Activated T-helper 9 cell treated with anti-CD3 and anti-CD28 coated beads, Interleukin-2, amount 50 U/mL, for 16 hours (primary cell): ENCODE measurements at regions not wholly inside any gene's neighbourhood (a gene's known extent, or its start where the extent isn't known, plus 50 kb on each side); places are given as distances from the start of the nearest gene placed in this dataset.
"Not testable (repeated sequence)": the region's sequence is repeated elsewhere in the genome, so short reads cannot be mapped to it uniquely, and the experiment has no call there.

Source experiments
- DNase-seq: peaks from one replicate; pipeline ENCODE4 v3.0.0-alpha.2; 2020; ENCODE audit warnings: low read depth

DNA sequence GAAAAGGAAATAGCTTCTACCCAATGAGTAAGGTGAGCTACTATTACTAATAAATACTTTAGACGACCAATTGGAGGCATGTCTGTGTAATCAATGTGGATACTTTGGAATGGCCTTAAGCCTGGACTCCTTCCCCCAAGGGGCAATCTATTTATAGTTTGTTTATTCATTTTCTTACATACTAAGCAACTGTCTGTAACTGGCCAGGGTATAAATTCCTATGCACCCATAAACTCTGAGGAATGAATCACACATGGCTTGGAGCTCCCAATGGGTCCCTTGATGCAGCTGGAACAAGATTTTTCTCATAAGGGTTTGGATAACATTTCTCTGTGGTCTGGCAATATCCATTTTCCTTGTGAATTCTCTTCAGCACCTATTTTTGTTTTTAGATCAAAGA is 506.8 kb downstream of the EDEM1 start:
- no peak for DNase-seq

- no peak for DNase-seq
Measured at GRCh38 chr3:5698851-5699250, 511.3 kb downstream of the EDEM1 start.

- no peak for DNase-seq
Measured at GRCh38 chr3:5699313-5699712, 511.8 kb downstream of the EDEM1 start.

DNA sequence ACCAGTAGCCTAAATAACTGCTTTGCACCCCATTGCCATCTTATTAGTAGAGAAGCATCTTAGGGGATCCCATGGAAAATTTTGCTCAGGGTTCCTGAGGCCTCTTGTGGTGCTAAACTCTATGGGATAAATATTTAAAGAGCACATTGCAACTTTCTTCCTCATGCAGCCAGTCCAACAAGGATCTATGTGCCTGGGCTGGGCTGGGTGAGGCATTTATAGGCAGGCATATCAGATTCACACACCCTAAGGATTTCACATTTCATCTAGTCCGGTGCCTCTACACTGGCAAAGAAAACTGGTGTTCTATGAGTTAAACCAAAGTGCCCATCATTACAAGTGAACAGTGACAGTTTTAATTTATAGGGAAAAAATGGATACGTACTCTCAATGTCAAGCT is 512.3 kb downstream of the EDEM1 start:
- DNase-seq: no peak

- not testable (repeated sequence) for DNase-seq
Measured at GRCh38 chr3:5701005-5701404, 513.5 kb downstream of the EDEM1 start.

DNA sequence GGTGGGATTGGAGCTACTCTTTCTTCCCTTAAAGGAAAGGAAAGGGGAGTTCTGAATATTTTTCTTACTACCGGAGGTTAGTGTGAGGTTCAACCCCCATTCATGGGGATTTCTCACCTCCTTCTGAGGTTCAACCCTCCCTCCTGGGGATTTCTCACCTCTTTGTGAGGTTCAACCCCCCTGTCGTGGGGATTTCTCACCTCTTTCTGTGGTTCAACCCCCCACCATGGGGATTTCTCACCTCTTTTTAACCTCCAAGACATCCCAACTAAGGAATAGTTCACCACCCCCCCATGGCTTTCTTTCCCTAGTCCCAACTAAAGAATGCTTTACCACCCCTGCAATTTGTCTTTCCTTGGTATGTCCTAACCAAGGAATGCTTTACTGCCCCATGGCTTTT is 520.3 kb downstream of the EDEM1 start:
- DNase-seq: no peak

DNA sequence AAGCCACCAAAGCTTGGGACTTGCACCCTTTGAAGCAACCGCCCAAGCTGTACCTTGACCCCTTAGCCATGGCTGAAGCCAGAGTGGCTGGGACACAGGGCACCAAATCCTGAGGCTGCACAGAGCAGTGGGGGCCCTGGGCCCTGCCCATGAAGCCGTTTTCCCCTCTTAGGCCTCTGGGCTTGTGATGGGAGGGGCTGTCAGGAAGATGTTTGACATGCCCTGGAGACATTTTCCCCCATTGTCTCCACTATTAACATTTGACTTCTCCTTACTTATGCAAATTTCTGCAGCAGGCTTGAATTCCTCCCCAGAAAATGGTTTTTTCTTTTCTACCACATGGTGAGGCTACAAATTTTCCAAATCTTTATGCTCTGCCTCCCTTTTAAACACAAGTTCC is 522.2 kb downstream of the EDEM1 start:
- no peak for DNase-seq

GRCh38 chr3:5710718-5711117 is 523.2 kb downstream of the EDEM1 start:
- no peak for DNase-seq

GRCh38 chr3:5717254-5717653 is 529.7 kb downstream of the EDEM1 start:
- DNase-seq: no peak

GRCh38 chr3:5719668-5720067 is 532.2 kb downstream of the EDEM1 start:
- DNase-seq: not testable (repeated sequence)

- DNase-seq: no peak
Measured at GRCh38 chr3:5725801-5726200, 538.3 kb downstream of the EDEM1 start.

DNA sequence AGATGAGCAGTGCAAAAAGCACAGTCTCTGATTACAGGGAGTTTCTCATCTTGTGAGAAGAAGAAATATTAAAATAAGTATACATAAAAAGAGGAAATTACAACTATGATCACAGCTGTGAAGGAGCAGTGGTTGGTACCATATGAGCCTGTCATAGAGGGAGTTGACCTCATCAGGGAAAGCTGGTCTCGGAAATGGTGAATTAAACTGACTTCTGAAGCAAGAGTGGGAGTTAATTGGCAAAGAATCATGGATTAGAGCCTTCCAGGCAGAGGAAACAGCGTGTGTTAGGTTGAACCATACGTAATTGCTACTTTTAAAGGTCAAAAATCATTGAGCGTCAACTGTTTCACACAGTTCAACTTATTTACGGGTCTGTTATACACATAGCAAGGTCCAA is 539.1 kb downstream of the EDEM1 start:
- DNase-seq: no peak

- DNase-seq: no peak
Measured at GRCh38 chr3:5727743-5728484, 540.4 kb downstream of the EDEM1 start.

DNA sequence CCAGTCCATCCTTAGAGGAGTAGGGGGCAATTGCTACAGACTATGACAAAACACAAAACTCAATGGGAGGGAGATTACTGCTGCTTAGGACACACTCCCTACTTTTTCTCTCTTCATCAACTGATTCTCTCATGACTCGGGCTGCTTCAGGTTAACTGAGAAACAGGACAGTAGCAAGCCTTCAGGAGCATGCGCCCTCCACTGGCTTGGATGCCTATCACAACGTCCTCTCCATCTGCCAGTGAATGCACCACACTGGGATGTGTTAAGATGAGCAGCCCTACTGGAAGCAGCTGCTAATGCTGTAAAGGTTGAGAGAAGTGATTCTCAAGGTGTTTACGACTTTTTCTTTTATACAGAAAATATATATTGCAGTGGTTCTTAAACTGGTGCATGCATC is 542.3 kb downstream of the EDEM1 start:
- no peak for DNase-seq

- DNase-seq: no peak
Measured at GRCh38 chr3:5731100-5731499, 543.6 kb downstream of the EDEM1 start.

DNA sequence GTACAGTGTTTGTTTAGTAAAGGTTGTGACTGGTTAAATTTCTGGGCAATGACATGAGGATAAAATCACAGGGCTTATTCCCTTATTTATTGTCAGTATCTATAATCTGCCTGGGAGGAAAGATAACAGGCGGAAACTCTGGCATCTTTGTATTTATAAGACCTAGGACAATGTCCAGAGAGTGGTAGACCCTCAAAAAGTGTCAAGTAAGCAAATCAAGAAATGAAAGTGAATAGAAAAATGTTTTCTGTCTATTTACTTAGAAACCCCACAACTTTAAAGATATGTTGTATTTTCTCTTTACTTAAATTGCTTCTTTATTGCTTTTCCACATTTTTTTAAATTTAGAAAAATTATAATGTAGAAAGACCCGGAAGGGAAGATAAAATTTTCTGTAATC is 544.6 kb downstream of the EDEM1 start:
- DNase-seq: no peak

DNA sequence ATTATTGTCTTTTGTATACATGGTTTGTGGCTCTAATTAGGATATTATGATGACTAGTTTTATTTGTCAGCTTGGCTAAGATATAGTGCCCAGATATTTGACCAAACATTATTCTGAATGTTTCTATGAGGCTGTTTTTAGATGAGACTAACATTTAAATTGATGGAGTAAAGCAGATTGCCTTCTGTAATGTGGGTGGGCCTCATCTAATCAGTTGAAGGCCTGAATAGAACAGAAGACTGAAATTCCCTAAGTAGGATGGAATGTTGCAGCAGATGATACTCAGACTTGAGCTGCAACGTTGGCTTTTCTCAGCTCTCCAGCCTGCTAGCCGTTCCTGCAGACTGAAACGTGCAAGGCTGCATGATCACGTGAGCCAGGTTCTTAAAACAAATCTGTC is 546.5 kb downstream of the EDEM1 start:
- DNase-seq: no peak

- DNase-seq: no peak
Measured at GRCh38 chr3:5735896-5736295, 548.4 kb downstream of the EDEM1 start.

- no peak for DNase-seq
Measured at GRCh38 chr3:5739299-5739935, 551.9 kb downstream of the EDEM1 start.

GRCh38 chr3:5739949-5740348 is 552.4 kb downstream of the EDEM1 start:
- no peak for DNase-seq

- no peak for DNase-seq
Measured at GRCh38 chr3:5741017-5741416, 553.5 kb downstream of the EDEM1 start.

GRCh38 chr3:5750091-5750490 is 562.6 kb downstream of the EDEM1 start:
- DNase-seq: no peak

- no peak for DNase-seq
Measured at GRCh38 chr3:5750874-5751640, 563.5 kb downstream of the EDEM1 start.
